ENCODE measurements at regions not wholly inside any gene's neighbourhood (a gene's known extent, or its start where the extent isn't known, plus 50 kb on each side); places are given as distances from the start of the nearest gene placed in this dataset.

DNA sequence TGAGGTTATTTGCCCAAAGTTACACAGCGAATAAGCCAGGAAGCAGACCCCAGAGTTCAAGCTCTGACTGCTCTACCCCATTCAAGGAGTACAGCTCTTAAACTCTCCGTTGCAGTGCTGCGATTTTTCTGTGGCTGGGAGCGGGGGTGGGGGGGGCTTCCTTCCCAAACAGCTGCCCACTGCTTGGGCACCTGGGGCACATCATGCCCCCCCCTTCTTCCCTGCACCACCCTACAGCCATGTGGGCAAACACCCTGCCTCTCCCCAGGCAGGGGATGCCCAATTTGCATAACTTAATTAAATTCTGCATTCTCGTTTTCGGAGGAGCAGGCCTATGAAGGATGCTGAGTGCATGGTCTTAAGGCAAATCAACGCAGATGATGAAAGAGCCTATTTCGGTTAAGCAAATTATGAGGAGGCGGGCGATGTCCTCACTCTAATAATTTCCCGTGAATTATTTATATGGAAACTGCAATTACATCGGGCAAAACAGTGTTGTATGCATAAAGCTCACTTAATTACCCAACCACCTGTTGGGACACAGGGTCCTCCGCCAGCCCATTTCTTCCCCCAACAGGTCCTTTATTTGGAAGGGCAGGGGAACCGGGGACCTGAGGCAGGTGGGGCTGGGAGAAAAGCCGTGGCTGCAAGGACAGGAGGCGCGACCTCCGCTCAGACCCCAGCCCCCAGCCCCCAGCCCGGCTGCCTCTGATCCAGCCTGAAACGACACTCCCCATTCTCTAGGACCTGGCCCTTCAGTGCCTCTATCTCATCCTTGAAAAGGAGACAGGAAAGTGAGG, 610.5 kb downstream of the BUD13 start:
- TF ChIP-seq CTCF (conservative IDR thresholded peaks at IDR 0.05 in 1 of 2, IDR thresholded peaks at IDR 0.05 in 1 of 2; ENCODE audit: low read depth in 1 of 2, low read length in 2 of 2): no peak
- TF ChIP-seq EZH2 (IDR thresholded peaks at IDR 0.05; ENCODE audit: low read length, missing control alignments): no peak
